ENCODE measurements at regions not wholly inside any gene's neighbourhood (a gene's known extent, or its start where the extent isn't known, plus 50 kb on each side); places are given as distances from the start of the nearest gene placed in this dataset.

DNA sequence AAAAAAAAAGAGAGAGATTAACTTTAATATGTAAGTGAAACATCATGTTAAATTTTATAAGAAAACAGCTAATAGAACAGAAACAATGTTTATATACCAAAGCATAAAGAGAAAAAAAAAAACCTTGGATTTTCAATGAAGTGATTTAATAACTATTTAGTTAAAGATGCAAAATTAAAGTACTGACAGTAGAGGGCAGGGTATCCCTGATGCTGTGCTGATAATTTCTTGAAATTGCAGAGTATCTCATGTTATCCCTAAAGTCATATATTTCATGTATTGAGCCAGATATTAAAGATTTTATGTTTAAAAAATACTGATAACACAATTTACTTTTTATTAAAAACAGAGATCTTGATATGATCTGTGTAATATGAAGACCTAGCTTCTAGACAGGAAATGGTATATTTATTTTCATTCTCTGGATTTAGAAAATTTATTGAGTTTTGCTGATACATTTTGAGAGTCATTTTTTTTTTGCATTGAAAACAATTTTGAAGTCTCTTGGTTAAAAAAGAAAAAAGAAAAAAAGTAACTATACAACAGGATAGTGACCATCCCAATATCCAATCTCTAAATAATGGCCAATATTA lies 273.2 kb downstream of the USP25 start:
- TF ChIP-seq, protein P1, sequence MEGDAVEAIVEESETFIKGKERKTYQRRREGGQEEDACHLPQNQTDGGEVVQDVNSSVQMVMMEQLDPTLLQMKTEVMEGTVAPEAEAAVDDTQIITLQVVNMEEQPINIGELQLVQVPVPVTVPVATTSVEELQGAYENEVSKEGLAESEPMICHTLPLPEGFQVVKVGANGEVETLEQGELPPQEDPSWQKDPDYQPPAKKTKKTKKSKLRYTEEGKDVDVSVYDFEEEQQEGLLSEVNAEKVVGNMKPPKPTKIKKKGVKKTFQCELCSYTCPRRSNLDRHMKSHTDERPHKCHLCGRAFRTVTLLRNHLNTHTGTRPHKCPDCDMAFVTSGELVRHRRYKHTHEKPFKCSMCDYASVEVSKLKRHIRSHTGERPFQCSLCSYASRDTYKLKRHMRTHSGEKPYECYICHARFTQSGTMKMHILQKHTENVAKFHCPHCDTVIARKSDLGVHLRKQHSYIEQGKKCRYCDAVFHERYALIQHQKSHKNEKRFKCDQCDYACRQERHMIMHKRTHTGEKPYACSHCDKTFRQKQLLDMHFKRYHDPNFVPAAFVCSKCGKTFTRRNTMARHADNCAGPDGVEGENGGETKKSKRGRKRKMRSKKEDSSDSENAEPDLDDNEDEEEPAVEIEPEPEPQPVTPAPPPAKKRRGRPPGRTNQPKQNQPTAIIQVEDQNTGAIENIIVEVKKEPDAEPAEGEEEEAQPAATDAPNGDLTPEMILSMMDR (IDR thresholded peaks at IDR 0.05; ENCODE audit: unreplicated experiment), result no peak
- no peak for DNase-seq
- Mint-ChIP-seq H3K27ac (ENCODE audit: unreplicated experiment) (no peak overlapping the region), H3K27me3 (ENCODE audit: unreplicated experiment) (no peaks in the 10 kb centered on the region), H3K4me3 (ENCODE audit: low read depth, unreplicated experiment) (no peak overlapping the region), H3K36me3 (ENCODE audit: insufficient read depth, unreplicated experiment) (no peaks in the 10 kb centered on the region), H3K9me3 (ENCODE audit: low read depth, unreplicated experiment) (no peaks in the 10 kb centered on the region), H3K4me1 (ENCODE audit: low read depth, unreplicated experiment) (peaks cover 7% of the 10 kb centered on the region)
- intact Hi-C loops (cut with micrococcal nuclease; ENCODE audit: unreplicated experiment), result loop anchor here (5.0 kb wide), 1 partner anchor 329 kb away; no protein-coding TSS in a partner anchor
- CTCF ChIA-PET, result no interaction called here
- BruUV-seq (replicated peaks), result no TSS peak

DNA sequence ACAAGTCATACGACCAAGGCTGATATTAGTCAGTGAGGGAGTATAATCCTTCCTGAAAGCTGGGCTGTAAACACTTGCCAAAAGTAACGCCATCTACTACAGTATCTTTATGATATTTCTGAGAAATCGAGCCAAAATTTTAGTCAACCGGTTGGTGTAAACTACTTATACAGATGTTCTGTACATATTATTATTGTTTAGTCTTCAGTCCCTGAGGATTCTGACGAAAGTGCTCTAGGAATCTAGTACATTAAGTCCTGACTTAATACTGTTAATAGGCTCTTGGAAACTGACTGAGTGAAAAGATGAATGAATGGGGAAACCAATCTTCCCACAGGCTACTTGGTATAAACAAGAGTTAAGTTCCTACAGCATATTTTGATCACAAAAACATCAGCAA lies 274.3 kb downstream of the USP25 start:
- TF ChIP-seq, protein P1 (IDR thresholded peaks at IDR 0.05; ENCODE audit: unreplicated experiment), result no peak
- no peak overlapping the region for H3K27ac Mint-ChIP-seq (ENCODE audit: unreplicated experiment)
- H3K9me3 Mint-ChIP-seq (ENCODE audit: low read depth, unreplicated experiment), result no peaks in the 10 kb centered on the region
- H3K4me3 Mint-ChIP-seq (ENCODE audit: low read depth, unreplicated experiment), result no peak overlapping the region
- no TSS peak for BruUV-seq (replicated peaks)
- intact Hi-C loops (cut with micrococcal nuclease; ENCODE audit: unreplicated experiment), result loop anchor here (5.0 kb wide), 1 partner anchor 328 kb away; no protein-coding TSS in a partner anchor
- no peak for DNase-seq
- CTCF ChIA-PET, result no interaction called here
- no peaks in the 10 kb centered on the region for H3K27me3 Mint-ChIP-seq (ENCODE audit: unreplicated experiment)
- peaks cover 7% of the 10 kb centered on the region for H3K4me1 Mint-ChIP-seq (ENCODE audit: low read depth, unreplicated experiment)
- no peaks in the 10 kb centered on the region for H3K36me3 Mint-ChIP-seq (ENCODE audit: insufficient read depth, unreplicated experiment)

DNA sequence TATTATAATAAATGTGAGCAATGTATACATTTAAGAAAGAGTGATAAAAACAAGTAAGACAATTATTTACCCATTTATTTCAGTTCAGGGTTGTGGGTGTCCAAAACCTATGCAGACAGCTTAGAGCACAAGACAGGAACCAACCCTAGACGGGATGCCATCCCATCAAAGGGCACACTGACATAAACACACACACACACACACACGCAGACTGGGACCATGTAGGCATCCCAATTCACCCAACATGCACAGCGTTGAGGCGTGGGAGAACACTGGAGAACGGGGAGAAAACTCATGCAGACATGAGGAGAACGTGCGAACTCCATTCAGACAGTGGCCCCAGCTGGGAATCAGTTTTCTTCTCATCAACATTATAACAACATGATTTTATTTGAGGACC lies 274.7 kb downstream of the USP25 start:
- intact Hi-C loops (cut with micrococcal nuclease; ENCODE audit: unreplicated experiment), result loop anchor here (5.0 kb wide), 1 partner anchor 328 kb away; no protein-coding TSS in a partner anchor
- H3K9me3 Mint-ChIP-seq (ENCODE audit: low read depth, unreplicated experiment), result no peaks in the 10 kb centered on the region

DNA sequence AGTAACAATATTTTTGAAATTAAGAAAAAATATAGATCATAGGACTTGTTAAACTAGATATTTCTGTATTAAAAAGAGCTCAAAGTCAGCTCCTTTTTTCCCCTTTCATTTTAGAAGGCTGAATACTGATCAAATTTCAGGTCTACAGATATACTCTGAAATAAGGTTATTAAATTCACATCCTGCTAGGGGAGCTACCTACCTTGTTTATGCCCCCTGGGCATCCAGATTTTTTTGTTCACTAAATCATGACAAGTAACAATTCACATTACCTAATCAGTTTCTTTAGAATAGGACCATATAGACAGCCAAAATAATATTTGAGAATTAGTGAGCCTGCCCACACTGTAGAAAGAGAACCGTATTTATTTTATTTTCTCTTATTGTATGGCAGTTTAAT lies 276.2 kb downstream of the USP25 start:
- CTCF ChIA-PET, result no interaction called here
- Mint-ChIP-seq H3K4me3 (ENCODE audit: low read depth, unreplicated experiment) (no peak overlapping the region), H3K36me3 (ENCODE audit: insufficient read depth, unreplicated experiment) (no peaks in the 10 kb centered on the region), H3K27me3 (ENCODE audit: unreplicated experiment) (no peaks in the 10 kb centered on the region), H3K4me1 (ENCODE audit: low read depth, unreplicated experiment) (peaks cover 7% of the 10 kb centered on the region), H3K27ac (ENCODE audit: unreplicated experiment) (no peak overlapping the region), H3K9me3 (ENCODE audit: low read depth, unreplicated experiment) (peaks cover 2% of the 10 kb centered on the region)
- DNase-seq, result no peak
- TF ChIP-seq, protein P1 (IDR thresholded peaks at IDR 0.05; ENCODE audit: unreplicated experiment), result no peak
- intact Hi-C loops (cut with micrococcal nuclease; ENCODE audit: unreplicated experiment), result no loop called here
- no TSS peak for BruUV-seq (replicated peaks)

More for the DNA sequence above, 274.7 kb downstream of the USP25 start:
- Mint-ChIP-seq H3K27me3 (ENCODE audit: unreplicated experiment) (no peaks in the 10 kb centered on the region), H3K4me1 (ENCODE audit: low read depth, unreplicated experiment) (peaks cover 7% of the 10 kb centered on the region), H3K4me3 (ENCODE audit: low read depth, unreplicated experiment) (no peak overlapping the region), H3K27ac (ENCODE audit: unreplicated experiment) (no peak overlapping the region), H3K36me3 (ENCODE audit: insufficient read depth, unreplicated experiment) (no peaks in the 10 kb centered on the region)
- TF ChIP-seq, protein P1 (IDR thresholded peaks at IDR 0.05; ENCODE audit: unreplicated experiment), result no peak
- no peak for DNase-seq
- BruUV-seq (replicated peaks), result no TSS peak
- CTCF ChIA-PET, result no interaction called here
